EH (cell line): ENCODE measurements at regions not wholly inside any gene's neighbourhood (a gene's known extent, or its start where the extent isn't known, plus 50 kb on each side); places are given as distances from the start of the nearest gene placed in this dataset.
"Not testable (repeated sequence)": the region's sequence is repeated elsewhere in the genome, so short reads cannot be mapped to it uniquely, and the experiment has no call there.

Experiments used
- DNase-seq: peaks from one replicate; pipeline ENCODE4 v3.0.0-alpha.2; 2015; ENCODE audit warnings: low read depth

DNA sequence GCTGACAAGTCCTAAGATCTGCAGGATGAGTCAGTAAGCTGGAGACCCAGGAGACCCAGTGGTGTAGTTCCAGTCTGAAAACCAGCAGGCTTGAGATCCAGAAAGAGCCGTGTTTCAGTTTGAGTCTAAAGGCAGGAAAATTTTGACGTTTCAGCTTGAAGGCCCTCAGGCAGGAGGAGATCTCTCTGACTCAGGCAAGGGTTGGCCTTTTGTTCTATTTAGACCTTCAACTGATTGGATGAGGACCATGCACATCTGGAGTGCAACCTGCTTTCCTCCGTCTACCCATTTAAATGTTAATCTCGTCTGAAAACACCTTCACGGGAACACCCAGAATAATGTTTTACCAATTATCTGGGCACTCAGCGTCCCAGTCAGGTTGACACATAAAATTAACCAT, 69.5 kb downstream of the NPIPA7 start:
- not testable (repeated sequence) for DNase-seq

GRCh38 chr16:16449712-16450237, 70.8 kb downstream of the NPIPA7 start:
- DNase-seq = not testable (repeated sequence)

- not testable (repeated sequence) for DNase-seq
Measured at GRCh38 chr16:16451721-16452410, 72.9 kb downstream of the NPIPA7 start.

- DNase-seq = not testable (repeated sequence)
Measured at GRCh38 chr16:16458579-16458978, 79.6 kb downstream of the NPIPA7 start.

GRCh38 chr16:16463792-16464191, 84.9 kb downstream of the NPIPA7 start:
- not testable (repeated sequence) for DNase-seq

GRCh38 chr16:16488919-16489318, 110.0 kb downstream of the NPIPA7 start:
- not testable (repeated sequence) for DNase-seq

- DNase-seq = not testable (repeated sequence)
Measured at GRCh38 chr16:16489466-16489865, 110.5 kb downstream of the NPIPA7 start.

- not testable (repeated sequence) for DNase-seq
Measured at GRCh38 chr16:16494114-16494513, 115.2 kb downstream of the NPIPA7 start.

DNA sequence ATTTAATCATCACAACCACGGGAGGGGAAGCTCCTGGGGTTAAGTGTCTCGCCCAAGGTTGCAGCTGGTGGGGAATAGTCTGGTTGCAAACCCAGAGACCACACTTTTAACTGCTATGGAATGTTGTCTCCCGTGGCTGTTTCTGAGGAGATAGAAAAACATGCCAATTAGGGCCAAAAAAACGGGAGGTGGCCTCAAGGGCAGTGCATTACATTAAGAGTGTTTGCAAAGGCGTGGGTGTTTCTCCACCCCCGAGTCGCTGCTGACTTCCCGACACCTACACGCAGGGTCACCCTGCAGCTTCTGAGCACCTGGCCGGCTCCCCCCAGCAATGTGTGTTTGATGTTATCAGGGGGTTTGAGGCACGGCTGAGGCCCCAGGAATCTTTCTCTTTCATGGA, 116.1 kb downstream of the NPIPA7 start:
- not testable (repeated sequence) for DNase-seq

GRCh38 chr16:16499875-16500274, 120.9 kb downstream of the NPIPA7 start:
- not testable (repeated sequence) for DNase-seq

- not testable (repeated sequence) for DNase-seq
Measured at GRCh38 chr16:16507041-16507440, 128.1 kb downstream of the NPIPA7 start.

- DNase-seq = not testable (repeated sequence)
Measured at GRCh38 chr16:16508344-16508743, 129.4 kb downstream of the NPIPA7 start.

- not testable (repeated sequence) for DNase-seq
Measured at GRCh38 chr16:16519395-16519794, 140.5 kb downstream of the NPIPA7 start.

DNA sequence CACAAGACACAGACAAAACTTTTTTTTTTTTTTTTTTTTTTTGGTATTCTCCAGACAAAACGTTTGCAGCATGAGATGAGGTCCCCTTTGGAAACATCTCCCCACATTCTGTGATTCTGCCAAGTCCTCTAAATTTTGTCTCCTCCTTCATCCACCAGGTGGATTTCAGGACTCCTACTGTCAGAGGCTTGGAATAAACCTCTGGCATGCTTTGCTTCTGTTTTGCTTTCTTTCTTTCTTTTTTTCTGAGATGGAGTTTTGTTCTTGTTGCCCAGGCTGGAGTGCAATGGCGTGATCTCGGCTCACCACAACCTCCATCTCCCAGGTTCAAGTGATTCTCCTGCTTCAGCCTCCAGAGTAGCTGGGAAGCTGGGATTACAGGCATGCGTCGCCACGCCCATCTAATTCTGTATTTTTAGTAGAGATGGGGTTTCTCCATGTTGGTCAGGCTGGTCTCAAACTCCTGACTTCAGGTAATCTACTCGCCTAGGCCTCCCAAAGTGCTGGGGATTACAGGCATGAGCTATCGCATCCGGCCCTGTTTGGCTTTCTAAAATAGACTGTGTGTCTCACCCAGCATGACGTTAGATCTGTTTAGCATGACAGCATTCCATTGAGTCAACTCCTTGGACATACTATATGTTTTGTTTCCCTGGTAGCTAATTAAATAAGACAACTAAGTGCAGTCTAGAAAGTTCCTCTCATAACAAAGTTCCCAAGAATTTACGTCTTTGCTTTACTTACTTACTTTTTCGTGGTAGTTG, 142.5 kb downstream of the NPIPA7 start:
- DNase-seq = not testable (repeated sequence)

- DNase-seq = not testable (repeated sequence)
Measured at GRCh38 chr16:16526998-16527397, 148.1 kb downstream of the NPIPA7 start.

GRCh38 chr16:16530744-16531143, 151.8 kb downstream of the NPIPA7 start:
- not testable (repeated sequence) for DNase-seq

DNA sequence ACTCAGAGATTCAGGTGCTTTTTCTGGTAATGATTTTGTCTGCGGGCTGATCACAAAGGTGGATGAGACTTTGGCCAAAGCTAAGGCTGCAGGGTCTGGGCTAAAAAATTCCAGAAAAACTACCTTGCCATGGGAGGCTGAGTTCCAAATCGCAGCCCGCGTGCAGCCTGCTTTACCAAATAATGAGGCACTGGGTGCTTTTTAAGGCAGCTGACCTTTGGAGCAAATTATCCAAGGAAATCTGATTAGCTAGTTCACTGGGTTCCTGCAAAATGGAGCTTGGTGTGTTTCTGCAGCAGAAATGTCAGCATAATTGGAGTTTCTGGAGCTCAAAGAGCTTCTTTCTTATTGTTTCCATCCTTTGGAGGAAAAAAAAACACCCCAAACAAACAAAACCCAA, 156.6 kb downstream of the NPIPA7 start:
- not testable (repeated sequence) for DNase-seq

- DNase-seq = not testable (repeated sequence)
Measured at GRCh38 chr16:16536151-16536550, 157.2 kb downstream of the NPIPA7 start.

- not testable (repeated sequence) for DNase-seq
Measured at GRCh38 chr16:16549710-16550109, 170.8 kb downstream of the NPIPA7 start.

DNA sequence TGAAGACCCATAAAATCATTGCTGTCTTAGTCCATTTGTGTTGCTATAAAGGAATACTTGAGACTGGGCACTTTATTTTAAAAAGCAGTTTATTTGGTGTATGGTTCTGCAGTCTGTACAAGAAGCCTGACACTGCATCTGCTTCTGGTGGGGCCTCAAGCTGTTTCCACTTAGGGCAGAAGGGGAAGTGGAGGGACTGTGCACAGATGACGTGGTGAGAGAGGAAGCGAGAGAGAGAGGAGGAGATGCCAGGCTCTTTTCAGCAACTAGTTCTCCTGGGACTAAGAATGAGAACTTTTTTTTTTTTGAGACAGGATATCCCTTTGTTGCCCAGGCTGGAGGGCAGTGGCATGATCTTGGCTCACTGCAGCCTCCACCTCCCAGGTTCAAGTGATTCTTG, 171.9 kb downstream of the NPIPA7 start:
- not testable (repeated sequence) for DNase-seq

DNA sequence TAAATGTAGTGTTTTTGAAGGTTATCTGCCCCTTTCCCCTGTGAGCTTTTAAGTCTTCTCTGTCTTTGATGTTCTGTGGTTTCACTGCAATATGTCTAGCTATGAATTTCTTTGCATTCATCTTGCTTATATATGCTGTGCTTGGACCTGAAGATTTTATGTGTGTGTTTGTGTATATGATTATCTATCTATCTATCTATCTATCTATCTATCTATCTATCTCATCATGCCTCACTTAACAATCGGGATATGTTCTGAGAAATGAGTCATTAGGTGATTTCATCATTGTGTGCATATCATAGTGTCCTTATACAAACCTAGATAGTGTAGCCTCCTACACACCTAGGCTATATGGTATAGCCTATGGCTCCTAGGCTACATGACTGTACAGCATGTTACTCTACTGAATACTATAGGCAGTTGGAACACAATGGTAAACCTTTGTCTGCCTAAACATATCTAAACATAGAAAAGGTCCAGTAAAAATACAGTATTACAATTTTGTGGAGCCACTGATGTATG, 173.9 kb downstream of the NPIPA7 start:
- DNase-seq = not testable (repeated sequence)

DNA sequence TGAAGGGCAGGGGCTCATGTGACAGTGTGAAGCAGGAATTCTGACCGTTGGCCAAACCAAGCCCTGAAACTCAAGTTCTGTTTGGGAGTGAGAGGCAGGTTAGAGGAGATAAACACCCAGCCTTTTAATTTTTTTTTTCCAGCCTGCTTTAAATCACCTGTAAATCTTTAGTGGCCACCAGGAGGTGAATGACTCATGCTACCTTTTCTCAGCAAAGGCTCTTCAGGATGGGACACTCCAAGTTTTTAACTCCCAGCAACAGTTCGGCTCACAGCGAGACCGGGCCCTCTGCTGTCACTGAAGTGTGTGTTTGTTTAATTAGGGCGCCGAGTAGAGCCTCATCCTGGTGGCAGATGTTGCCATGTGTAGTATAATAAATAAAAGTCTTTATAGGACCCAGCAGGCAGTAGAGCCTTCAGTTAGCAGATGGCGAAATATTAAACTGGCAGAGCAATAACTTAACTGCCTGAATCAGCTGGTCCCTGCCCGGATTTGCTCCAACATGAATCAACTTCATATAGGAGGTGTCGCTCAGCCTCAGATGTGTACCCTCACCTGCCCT, 180.3 kb downstream of the NPIPA7 start:
- DNase-seq = not testable (repeated sequence)
